ENCODE measurements at regions not wholly inside any gene's neighbourhood (a gene's known extent, or its start where the extent isn't known, plus 50 kb on each side); places are given as distances from the start of the nearest gene placed in this dataset.

DNA sequence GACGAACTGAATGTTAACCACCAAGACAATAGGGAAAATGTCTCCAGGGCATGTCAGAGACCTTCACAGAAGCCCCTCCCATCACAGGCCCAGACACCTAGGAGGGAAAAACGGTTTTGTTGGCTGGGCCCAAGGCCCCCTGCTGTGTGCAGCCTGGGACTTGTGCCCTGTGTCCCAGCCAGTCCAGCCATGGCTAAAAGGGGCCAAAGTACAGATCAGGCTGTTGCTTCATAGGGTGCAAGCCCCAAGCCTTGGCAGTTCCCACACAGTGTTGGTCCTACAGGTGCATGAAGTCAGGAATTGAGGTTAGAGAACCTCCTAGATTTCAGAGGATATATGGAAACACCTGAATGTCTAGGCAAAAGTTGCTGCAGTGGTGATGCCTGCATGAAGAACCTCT, 428.7 kb downstream of the SUCLA2 start:
- Histone ChIP-seq H3K4me3 (replicated peaks in 1 of 3; ENCODE audit: insufficient read depth in 1 of 3, low read depth in 2 of 3, low read length in 3 of 3) (no peak overlapping the region), H3K27ac (ENCODE audit: extremely low read length, insufficient read depth, low read length) (no peak overlapping the region), H4K20me1 (ENCODE audit: insufficient read depth, low read length) (no peaks in the 10 kb centered on the region), H3K27me3 (ENCODE audit: control insufficient read depth in 1 of 2, insufficient read depth in 2 of 2, low read length in 2 of 2) (no peaks in the 10 kb centered on the region), H3K36me3 (replicated peaks in 1 of 2; ENCODE audit: control insufficient read depth in 1 of 2, insufficient read depth in 2 of 2, low read length in 2 of 2) (no peaks in the 10 kb centered on the region), H3K4me1 (ENCODE audit: insufficient read depth, low read length) (no peaks in the 10 kb centered on the region), H3K9me3 (ENCODE audit: low read length) (peaks cover 63% of the 10 kb centered on the region), H3K4me2 (ENCODE audit: low read depth, low read length) (no peak overlapping the region), H3K79me2 (ENCODE audit: insufficient read depth, low read length) (no peaks in the 10 kb centered on the region), H2AFZ (ENCODE audit: low read length) (no peak overlapping the region), H3K9ac (ENCODE audit: insufficient read depth, low read depth, low read length) (no peak overlapping the region)
- POLR2A ChIA-PET, result no interaction called here
- TF ChIP-seq ZSCAN31 (CRISPR knock-in tag; IDR thresholded peaks at IDR 0.05; ENCODE audit: low read depth), result no peak
- TF ChIP-seq MLLT10 (CRISPR knock-in tag; IDR thresholded peaks at IDR 0.05), result no peak
- TF ChIP-seq ZNF44 (CRISPR knock-in tag; IDR thresholded peaks at IDR 0.05), result no peak
- TF ChIP-seq KDM3A (CRISPR knock-in tag; IDR thresholded peaks at IDR 0.05; ENCODE audit: low read depth), result no peak
- TF ChIP-seq KDM6A (CRISPR knock-in tag; IDR thresholded peaks at IDR 0.05; ENCODE audit: low read depth), result no peak
- TF ChIP-seq ZNF746 (CRISPR knock-in tag; IDR thresholded peaks at IDR 0.05), result no peak
- no peak for TF ChIP-seq HCFC1 (IDR thresholded peaks at IDR 0.05; ENCODE audit: low read depth, low read length)
- no peak for TF ChIP-seq ATF4 (CRISPR knock-in tag; IDR thresholded peaks at IDR 0.05)
- TF ChIP-seq SATB2 (CRISPR knock-in tag; IDR thresholded peaks at IDR 0.05), result no peak
- no peak for TF ChIP-seq ZNF335 (CRISPR knock-in tag; IDR thresholded peaks at IDR 0.05)
- TF ChIP-seq ZNF879 (CRISPR knock-in tag; IDR thresholded peaks at IDR 0.05), result no peak
- no peak for TF ChIP-seq CENPX (CRISPR knock-in tag; IDR thresholded peaks at IDR 0.05)
- 0% methylated on average over 2 of the region's 2 CpGs for WGBS (ENCODE audit: low lambda C conversion rate)
- DNase-seq (ENCODE audit: low spot score) (no peak), FAIRE-seq (no peak), ATAC-seq (no peak)
- no TSS peak for BruUV-seq (replicated peaks)
- CTCF ChIA-PET (ENCODE audit: low intra/inter-chr PET ratio, low total read pairs), result no interaction called here
- in situ Hi-C loops (cut with HindIII; ENCODE audit: extremely low pct_ligation_motif_present, low pct_unique_long_range_greater_than_20kb) (no loop called here), intact Hi-C loops (cut with micrococcal nuclease; ENCODE audit: unreplicated experiment) (no loop called here)

All from HepG2 (cell line).